ENCODE measurements at regions not wholly inside any gene's neighbourhood (a gene's known extent, or its start where the extent isn't known, plus 50 kb on each side); places are given as distances from the start of the nearest gene placed in this dataset.

DNA sequence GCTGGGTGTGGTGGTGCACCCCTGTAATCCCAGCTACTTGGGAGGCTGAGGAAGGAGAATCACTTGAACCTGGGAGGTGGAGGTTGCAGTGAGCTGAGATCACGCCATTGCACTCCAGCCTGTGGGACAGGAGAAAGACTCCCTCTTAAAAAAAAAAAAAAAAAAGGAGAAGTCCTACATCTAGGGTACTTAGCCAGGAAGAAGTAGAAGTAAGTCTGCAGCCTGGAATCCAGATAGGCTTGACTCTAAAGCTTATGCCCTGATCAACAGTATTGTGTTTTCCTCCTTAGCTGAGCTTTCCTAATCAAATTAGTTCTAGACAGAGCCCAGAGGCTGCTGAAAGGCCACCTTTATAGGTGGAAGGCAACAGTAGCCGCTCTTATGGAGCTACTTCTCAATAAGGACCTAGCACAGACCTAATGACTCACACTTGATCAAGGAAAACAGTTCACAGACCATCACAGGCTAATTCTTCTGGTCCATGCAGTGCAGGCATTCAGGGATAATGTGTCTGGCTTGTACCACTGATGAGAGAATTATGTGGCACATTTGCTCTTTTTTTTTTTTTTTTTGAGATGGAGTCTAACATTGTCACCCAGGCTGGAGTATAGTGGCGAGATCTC, 105.5 kb upstream of the KLF4 start:
- TF ChIP-seq, protein P1, sequence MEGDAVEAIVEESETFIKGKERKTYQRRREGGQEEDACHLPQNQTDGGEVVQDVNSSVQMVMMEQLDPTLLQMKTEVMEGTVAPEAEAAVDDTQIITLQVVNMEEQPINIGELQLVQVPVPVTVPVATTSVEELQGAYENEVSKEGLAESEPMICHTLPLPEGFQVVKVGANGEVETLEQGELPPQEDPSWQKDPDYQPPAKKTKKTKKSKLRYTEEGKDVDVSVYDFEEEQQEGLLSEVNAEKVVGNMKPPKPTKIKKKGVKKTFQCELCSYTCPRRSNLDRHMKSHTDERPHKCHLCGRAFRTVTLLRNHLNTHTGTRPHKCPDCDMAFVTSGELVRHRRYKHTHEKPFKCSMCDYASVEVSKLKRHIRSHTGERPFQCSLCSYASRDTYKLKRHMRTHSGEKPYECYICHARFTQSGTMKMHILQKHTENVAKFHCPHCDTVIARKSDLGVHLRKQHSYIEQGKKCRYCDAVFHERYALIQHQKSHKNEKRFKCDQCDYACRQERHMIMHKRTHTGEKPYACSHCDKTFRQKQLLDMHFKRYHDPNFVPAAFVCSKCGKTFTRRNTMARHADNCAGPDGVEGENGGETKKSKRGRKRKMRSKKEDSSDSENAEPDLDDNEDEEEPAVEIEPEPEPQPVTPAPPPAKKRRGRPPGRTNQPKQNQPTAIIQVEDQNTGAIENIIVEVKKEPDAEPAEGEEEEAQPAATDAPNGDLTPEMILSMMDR (IDR thresholded peaks at IDR 0.05; ENCODE audit: insufficient read depth, low read depth, low read length, missing control alignments), result no peak
- DNase-seq (ENCODE audit: low read depth), result no peak
- H3K4me3 ChIP-seq (ENCODE audit: low read depth, low read length), result no peak overlapping the region

GRCh38 chr9:107593224-107593870, 103.8 kb upstream of the KLF4 start:
- no peak for DNase-seq (ENCODE audit: low read depth)
- TF ChIP-seq, protein P1 (IDR thresholded peaks at IDR 0.05; ENCODE audit: insufficient read depth, low read depth, low read length, missing control alignments), result no peak

DNA sequence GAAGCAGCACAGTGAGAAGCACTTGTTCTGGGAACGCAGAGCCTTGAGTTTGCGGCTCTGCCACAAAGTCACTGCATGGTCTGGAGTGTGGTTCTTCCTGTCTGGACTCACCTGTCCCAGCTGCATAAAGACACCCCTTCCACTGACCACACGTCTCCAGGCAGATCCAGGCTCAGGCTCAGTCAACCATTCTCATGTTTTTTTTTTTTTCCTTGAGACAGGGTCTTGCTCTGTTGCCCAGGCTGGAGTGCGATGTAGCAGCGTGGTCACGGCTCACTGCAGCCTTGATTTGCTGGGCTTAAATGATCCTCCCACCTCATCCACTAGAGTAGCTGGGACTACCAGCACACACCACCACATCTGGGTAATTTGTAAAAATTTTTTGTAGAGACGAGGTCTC, 102.9 kb upstream of the KLF4 start:
- DNase-seq (ENCODE audit: low read depth), result no peak
- H3K4me3 ChIP-seq (ENCODE audit: low read depth, low read length), result no peak overlapping the region
- TF ChIP-seq, protein P1 (IDR thresholded peaks at IDR 0.05; ENCODE audit: insufficient read depth, low read depth, low read length, missing control alignments), result no peak

More at GRCh38 chr9:107593224-107593870, 103.8 kb upstream of the KLF4 start:
- H3K4me3 ChIP-seq (ENCODE audit: low read depth, low read length), result no peak overlapping the region

DNA sequence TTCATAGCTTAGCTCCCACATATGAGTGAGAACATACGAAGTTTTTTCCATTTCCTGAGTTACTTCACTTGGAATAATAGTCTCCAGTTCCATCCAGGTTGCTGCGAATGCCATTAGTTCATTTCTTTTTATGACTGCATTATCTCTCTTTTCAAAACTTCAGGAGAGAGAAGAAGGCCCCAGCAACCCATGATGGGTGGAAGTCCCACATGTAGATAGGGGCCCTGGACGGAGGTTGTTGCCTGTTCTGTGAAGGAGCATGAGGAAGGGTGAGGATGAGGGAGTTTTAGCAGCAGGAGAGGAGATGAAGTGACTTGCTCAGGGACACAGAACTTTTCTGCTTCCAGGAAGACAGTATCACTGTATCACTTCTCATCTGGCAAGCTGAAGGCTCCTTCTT, 102.2 kb upstream of the KLF4 start:
- H3K4me3 ChIP-seq (ENCODE audit: low read depth, low read length), result no peak overlapping the region
- no peak for DNase-seq (ENCODE audit: low read depth)
- TF ChIP-seq, protein P1 (IDR thresholded peaks at IDR 0.05; ENCODE audit: insufficient read depth, low read depth, low read length, missing control alignments), result no peak

- no peak for DNase-seq (ENCODE audit: low read depth)
- no peak overlapping the region for H3K4me3 ChIP-seq (ENCODE audit: low read depth, low read length)
- TF ChIP-seq, protein P1 (IDR thresholded peaks at IDR 0.05; ENCODE audit: insufficient read depth, low read depth, low read length, missing control alignments), result no peak
Measured at GRCh38 chr9:107588393-107588792, 98.8 kb upstream of the KLF4 start.

DNA sequence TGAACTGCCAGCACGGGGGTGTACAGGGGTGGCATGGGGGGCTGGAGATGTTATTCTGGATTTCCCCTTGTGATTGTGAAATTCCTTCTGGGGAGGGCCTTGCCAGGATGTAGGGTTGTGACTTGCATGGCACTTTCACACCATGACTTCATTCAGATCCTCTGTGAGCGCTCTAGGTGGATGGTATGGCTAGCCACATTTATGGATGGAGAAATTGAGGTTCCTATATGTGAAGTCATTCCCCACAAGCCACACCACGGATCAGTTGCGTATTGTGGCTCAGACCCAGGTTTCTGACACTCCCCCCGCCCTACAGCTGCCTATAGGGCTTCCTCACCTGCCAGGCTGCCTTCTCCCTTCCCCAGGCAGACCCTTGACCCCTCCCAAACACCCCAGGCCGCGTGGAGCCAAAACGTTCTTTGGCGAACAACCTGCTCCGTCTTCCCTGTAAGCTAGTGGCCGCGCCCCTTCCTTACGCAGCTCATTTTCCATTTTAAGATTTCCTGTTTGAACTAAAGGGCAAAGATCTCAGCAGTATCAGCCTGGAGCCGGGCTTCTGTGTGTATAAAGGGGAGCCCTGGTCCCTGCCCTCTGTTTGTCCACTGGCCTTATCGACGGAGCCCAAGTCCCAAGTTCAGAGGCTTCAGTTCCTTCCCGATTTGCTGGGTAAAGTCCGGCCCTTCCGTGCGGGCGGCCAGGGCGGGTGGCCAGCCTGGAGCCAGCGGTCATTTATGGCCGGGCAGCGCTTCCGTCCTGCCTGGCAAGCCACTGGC, 97.8 kb upstream of the KLF4 start:
- H3K4me3 ChIP-seq (ENCODE audit: low read depth, low read length), result no peak overlapping the region
- no peak for DNase-seq (ENCODE audit: low read depth)
- TF ChIP-seq, protein P1 (IDR thresholded peaks at IDR 0.05; ENCODE audit: insufficient read depth, low read depth, low read length, missing control alignments), result no peak
